Kidney epithelial cell (primary cell): ENCODE measurements at regions not wholly inside any gene's neighbourhood (a gene's known extent, or its start where the extent isn't known, plus 50 kb on each side); places are given as distances from the start of the nearest gene placed in this dataset.

Experiments used
- DNase-seq: peaks from one replicate; pipeline ENCODE4 v3.0.0-alpha.2; 2010; ENCODE audit warnings: low read depth
- H3K27me3 ChIP-seq: 2 replicates; pipeline ENCODE4 v1.6.0; 2011; ENCODE audit warnings: low read length; ENCODE audit not compliant: control insufficient read depth, insufficient read depth
- H3K36me3 ChIP-seq: 2 replicates; pipeline ENCODE4 v1.5.1; 2011; ENCODE audit warnings: low read length; ENCODE audit not compliant: control insufficient read depth, insufficient read depth
- H3K4me3 ChIP-seq: 2 replicates; pipeline ENCODE4 v1.5.1; 2011; ENCODE audit warnings: low read depth, mild to moderate bottlenecking, control low read depth, low read length
- TF ChIP-seq, protein P1 (sequence below): IDR thresholded peaks from 2 replicates; pipeline ENCODE4 v1.5.1; 2011; ENCODE audit warnings: mild to moderate bottlenecking, moderate library complexity, low read length, control low read depth, inconsistent platforms; ENCODE audit not compliant: insufficient read depth, poor library complexity, severe bottlenecking

- H3K27me3 ChIP-seq, result no peaks in the 10 kb centered on the region
- H3K4me3 ChIP-seq, result no peak overlapping the region
- TF ChIP-seq, protein P1, sequence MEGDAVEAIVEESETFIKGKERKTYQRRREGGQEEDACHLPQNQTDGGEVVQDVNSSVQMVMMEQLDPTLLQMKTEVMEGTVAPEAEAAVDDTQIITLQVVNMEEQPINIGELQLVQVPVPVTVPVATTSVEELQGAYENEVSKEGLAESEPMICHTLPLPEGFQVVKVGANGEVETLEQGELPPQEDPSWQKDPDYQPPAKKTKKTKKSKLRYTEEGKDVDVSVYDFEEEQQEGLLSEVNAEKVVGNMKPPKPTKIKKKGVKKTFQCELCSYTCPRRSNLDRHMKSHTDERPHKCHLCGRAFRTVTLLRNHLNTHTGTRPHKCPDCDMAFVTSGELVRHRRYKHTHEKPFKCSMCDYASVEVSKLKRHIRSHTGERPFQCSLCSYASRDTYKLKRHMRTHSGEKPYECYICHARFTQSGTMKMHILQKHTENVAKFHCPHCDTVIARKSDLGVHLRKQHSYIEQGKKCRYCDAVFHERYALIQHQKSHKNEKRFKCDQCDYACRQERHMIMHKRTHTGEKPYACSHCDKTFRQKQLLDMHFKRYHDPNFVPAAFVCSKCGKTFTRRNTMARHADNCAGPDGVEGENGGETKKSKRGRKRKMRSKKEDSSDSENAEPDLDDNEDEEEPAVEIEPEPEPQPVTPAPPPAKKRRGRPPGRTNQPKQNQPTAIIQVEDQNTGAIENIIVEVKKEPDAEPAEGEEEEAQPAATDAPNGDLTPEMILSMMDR, result no peak
- DNase-seq, result no peak
- H3K36me3 ChIP-seq, result no peaks in the 10 kb centered on the region
Observed at GRCh38 chr6:54775576-54775975, 71.0 kb upstream of the FAM83B start.

DNA sequence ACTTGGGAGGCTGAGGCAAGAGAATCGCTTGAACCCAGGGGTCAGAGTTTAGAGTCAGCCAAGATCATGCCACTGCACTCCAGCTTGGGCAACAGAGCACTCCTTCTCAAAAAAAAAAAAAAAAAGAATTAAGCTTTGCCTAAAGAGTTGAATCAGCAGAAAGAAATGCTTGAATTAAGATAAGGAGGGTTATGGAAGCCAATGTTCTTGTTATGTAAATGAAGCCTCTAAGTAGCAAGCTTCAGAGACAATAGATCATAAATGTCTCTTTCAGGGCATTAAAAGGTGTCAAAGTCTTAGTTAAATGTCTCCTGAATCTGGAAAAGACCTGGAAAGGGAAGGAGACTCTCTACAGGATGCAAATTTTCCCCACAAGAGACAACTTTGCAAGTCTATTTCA is 69.7 kb upstream of the FAM83B start:
- TF ChIP-seq, protein P1, result no peak
- Histone ChIP-seq H3K36me3 (no peaks in the 10 kb centered on the region), H3K27me3 (no peaks in the 10 kb centered on the region), H3K4me3 (no peak overlapping the region)
- no peak for DNase-seq

- no peak for DNase-seq
- Histone ChIP-seq H3K4me3 (no peak overlapping the region), H3K27me3 (no peaks in the 10 kb centered on the region), H3K36me3 (no peaks in the 10 kb centered on the region)
- TF ChIP-seq, protein P1, result no peak
Observed at GRCh38 chr6:54778731-54779130, 67.8 kb upstream of the FAM83B start.

GRCh38 chr6:54784011-54784410 is 62.6 kb upstream of the FAM83B start:
- DNase-seq, result no peak
- Histone ChIP-seq H3K36me3 (no peaks in the 10 kb centered on the region), H3K27me3 (no peaks in the 10 kb centered on the region), H3K4me3 (no peak overlapping the region)
- TF ChIP-seq, protein P1, result no peak

DNA sequence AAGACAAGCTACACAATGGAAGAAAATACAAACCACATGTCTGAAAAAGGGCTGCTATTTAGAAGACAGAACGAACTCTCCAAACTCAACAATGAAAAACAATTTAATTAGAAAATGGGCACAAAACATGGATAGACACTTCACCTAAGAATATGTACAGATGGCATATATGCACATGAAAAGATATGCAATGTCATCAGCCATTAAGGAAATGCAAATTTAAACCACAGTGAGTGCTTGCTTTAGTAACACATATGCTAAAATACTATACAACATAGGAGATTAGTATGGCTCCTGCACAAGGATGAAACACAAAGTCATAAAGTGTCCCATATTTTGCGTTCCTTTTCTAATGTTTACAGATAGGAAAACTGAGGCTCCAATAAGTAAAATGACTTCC is 60.4 kb upstream of the FAM83B start:
- no peaks in the 10 kb centered on the region for H3K27me3 ChIP-seq
- no peak for DNase-seq
- H3K4me3 ChIP-seq, result no peak overlapping the region
- TF ChIP-seq, protein P1, result no peak
- H3K36me3 ChIP-seq, result no peaks in the 10 kb centered on the region

DNA sequence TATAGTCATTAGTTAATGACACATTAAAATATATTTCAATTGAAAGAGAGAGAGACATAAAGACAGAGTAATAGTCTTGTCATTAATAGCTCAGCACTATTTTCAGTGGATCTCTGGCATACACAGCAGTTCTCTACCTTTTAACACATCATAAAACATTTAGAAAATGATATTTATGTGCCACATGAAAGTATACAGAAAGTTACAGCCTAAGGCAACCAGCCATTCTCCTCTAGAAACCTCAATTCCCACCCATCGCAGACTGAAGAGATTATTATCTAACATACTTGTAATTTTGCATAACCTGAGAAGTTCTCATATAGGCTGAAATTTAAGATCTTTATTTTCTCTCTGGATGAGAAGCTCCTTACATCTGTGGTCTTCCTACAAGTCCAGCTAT is 58.7 kb upstream of the FAM83B start:
- TF ChIP-seq, protein P1, result no peak
- DNase-seq, result no peak
- no peaks in the 10 kb centered on the region for H3K36me3 ChIP-seq
- H3K27me3 ChIP-seq, result no peaks in the 10 kb centered on the region
- no peak overlapping the region for H3K4me3 ChIP-seq
